NCI-H1436 treated with DMSO at 0.1 percent for 48 hours (cell line): ENCODE measurements at regions not wholly inside any gene's neighbourhood (a gene's known extent, or its start where the extent isn't known, plus 50 kb on each side); places are given as distances from the start of the nearest gene placed in this dataset.

Experiments used
- DNase-seq: peaks from one replicate; lab custom pipeline; 2025; lab: John Stamatoyannopoulos, UW

- DNase-seq, result no peak
Measured at GRCh38 chr22:47793304-47794101, 1031.1 kb downstream of the TBC1D22A start.

- no peak for DNase-seq
Measured at GRCh38 chr22:47789171-47789570, 1026.7 kb downstream of the TBC1D22A start.

- DNase-seq, result no peak
Measured at GRCh38 chr22:47788461-47788860, 1026.0 kb downstream of the TBC1D22A start.

- no peak for DNase-seq
Measured at GRCh38 chr22:47787501-47788227, 1025.2 kb downstream of the TBC1D22A start.

GRCh38 chr22:47786650-47787290 is 1024.3 kb downstream of the TBC1D22A start:
- DNase-seq, result no peak

GRCh38 chr22:47784991-47785390 is 1022.5 kb downstream of the TBC1D22A start:
- no peak for DNase-seq

GRCh38 chr22:47784367-47784983 is 1022.0 kb downstream of the TBC1D22A start:
- DNase-seq, result no peak

GRCh38 chr22:47783433-47784366 is 1021.2 kb downstream of the TBC1D22A start:
- no peak for DNase-seq

- no peak for DNase-seq
Measured at GRCh38 chr22:47782328-47783075, 1020.1 kb downstream of the TBC1D22A start.

- DNase-seq, result no peak
Measured at GRCh38 chr22:47781427-47782111, 1019.1 kb downstream of the TBC1D22A start.

- no peak for DNase-seq
Measured at GRCh38 chr22:47781024-47781423, 1018.6 kb downstream of the TBC1D22A start.

- DNase-seq, result no peak
Measured at GRCh38 chr22:47780281-47780875, 1017.9 kb downstream of the TBC1D22A start.

- no peak for DNase-seq
Measured at GRCh38 chr22:47779474-47779873, 1017.0 kb downstream of the TBC1D22A start.

- DNase-seq, result no peak
Measured at GRCh38 chr22:47778160-47778658, 1015.8 kb downstream of the TBC1D22A start.

- no peak for DNase-seq
Measured at GRCh38 chr22:47777426-47777825, 1015.0 kb downstream of the TBC1D22A start.

- DNase-seq, result no peak
Measured at GRCh38 chr22:47776329-47776728, 1013.9 kb downstream of the TBC1D22A start.

- no peak for DNase-seq
Measured at GRCh38 chr22:47775686-47776085, 1013.2 kb downstream of the TBC1D22A start.

- no peak for DNase-seq
Measured at GRCh38 chr22:47775191-47775590, 1012.7 kb downstream of the TBC1D22A start.

GRCh38 chr22:47773635-47774034 is 1011.2 kb downstream of the TBC1D22A start:
- no peak for DNase-seq
